Stimulated activated CD4-positive, alpha-beta T cell treated with anti-CD3 and anti-CD28 coated beads, Interleukin-4, amount 100 ng/mL, for 24 hours (primary cell): ENCODE measurements at regions not wholly inside any gene's neighbourhood (a gene's known extent, or its start where the extent isn't known, plus 50 kb on each side); places are given as distances from the start of the nearest gene placed in this dataset.
"Not testable (repeated sequence)": the region's sequence is repeated elsewhere in the genome, so short reads cannot be mapped to it uniquely, and the experiment has no call there.

Experiments
- DNase-seq: peaks from one replicate; pipeline ENCODE4 v3.0.0-alpha.2; 2020

DNA sequence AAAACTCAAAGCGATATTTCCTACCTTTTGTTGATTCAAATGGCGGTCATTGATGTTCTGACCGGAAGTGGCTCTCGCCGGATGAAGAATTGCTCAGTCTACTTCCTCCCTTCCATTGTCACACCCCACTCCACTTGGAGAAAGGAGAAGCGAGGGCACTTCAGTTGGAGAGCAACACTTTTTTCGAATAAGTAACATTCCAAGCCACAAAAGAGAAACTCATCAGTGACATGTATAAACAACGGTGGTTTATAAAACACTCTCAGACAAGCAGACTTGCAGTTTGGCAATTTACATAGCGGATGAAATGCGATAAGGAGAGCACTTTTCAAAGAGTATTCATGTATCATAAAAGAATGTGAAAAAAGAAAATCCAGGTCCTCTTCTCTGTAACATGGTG is 919.1 kb downstream of the MCTP2 start:
- no peak for DNase-seq

DNA sequence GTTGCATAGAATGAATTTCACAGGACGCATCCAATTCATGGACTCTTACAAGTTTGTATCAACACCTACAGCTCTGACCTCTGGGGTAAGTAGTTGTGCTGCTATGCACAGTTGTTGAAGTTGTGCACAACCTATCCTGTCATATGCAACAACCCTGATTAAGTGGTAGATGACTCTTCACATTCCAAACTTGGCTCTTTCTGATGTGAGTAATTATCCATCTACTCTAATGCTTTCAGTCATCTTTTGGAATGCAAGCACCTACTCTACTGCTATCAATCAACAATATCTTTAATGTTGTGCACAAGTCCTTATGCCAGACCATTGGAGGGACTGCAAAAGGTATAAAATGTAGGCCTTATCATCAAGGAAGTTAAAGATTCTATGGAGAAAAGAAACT is 921.4 kb downstream of the MCTP2 start:
- no peak for DNase-seq

- DNase-seq, result not testable (repeated sequence)
Measured at GRCh38 chr15:95153201-95153600, 921.8 kb downstream of the MCTP2 start.

DNA sequence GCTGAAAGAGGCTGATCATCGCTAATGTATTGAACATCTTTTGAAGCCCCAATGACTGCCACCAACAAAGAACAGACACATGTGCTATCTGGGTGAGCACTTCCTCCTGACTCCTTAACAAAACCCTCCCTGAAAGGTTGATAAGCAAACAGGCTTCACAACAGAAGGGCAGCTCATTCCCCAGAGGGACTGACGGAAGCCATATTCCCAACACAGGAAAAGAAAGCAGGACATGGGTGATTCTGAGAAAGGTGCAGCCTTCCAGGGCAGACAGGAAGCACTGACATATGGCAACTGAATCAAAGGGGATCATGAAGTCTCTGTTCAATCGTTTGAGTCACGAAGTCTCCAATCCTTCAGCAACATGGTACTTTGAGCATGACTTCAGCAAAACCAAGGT is 929.0 kb downstream of the MCTP2 start:
- no peak for DNase-seq

- no peak for DNase-seq
Measured at GRCh38 chr15:95162069-95162468, 930.7 kb downstream of the MCTP2 start.

DNA sequence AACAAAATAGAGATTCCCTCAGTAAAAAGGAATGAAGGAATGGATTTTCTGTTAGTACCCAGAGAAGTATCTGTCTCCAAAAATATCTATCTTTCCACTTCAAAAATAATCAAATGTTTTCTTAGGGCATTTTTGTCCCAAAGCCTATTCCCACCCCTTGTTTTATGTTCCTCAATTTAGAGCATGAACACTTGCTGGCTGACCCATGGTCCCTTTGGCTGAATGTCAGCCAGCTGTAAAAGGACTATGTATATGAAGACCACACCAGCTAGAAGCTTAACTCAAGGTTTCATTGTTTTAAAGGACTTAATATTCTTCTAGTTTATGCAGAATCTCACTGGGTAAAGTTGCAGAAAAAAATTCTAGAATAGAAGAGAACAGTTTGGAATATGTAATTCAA is 931.2 kb downstream of the MCTP2 start:
- DNase-seq, result no peak

- no peak for DNase-seq
Measured at GRCh38 chr15:95162967-95163531, 931.7 kb downstream of the MCTP2 start.

- no peak for DNase-seq
Measured at GRCh38 chr15:95168152-95168551, 936.8 kb downstream of the MCTP2 start.

- DNase-seq, result no peak
Measured at GRCh38 chr15:95168951-95169431, 937.6 kb downstream of the MCTP2 start.

DNA sequence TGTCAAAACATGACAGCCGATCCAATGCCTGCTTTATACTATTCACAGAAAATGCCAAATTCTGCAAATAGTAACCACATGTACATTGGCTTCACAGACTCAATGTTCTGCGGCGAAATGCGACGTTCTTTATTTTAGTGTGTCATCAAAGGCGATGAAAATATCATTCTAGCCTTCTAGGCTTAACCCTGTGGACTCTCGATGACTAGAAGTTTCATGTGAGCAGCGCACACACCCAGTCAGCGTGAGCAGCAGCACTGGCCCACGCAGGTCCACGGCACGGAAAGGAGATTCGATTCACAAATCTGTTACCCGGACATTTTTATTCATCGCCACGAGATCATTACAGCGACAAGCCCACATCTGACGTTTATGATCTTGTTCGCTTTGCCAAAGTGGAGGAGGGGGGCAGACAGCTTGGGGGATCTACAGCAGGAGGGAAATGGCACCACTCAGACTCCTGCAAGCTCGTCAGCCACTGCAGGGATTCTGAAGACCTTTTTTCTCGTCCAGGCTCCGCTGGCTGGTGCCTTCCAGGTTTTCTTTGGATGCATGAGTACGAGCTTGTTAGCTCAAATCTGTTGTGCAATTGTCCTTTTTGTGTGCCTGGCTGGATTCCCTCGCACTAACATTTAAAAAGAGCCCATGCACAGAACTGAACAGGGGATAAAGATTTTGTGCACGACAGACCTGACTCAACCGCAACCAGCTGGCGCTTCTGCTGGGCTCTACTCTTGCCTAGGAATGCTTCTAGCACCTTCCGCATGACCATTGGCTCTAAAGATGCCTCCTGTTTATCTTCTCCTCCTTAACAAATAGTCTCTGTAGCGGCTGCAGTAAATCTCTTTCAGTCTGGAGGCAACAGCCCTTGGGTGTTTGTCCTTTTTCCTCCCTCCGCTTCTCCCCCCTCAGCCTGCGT is 938.4 kb downstream of the MCTP2 start:
- no peak for DNase-seq

- no peak for DNase-seq
Measured at GRCh38 chr15:95170561-95171380, 939.4 kb downstream of the MCTP2 start.

DNA sequence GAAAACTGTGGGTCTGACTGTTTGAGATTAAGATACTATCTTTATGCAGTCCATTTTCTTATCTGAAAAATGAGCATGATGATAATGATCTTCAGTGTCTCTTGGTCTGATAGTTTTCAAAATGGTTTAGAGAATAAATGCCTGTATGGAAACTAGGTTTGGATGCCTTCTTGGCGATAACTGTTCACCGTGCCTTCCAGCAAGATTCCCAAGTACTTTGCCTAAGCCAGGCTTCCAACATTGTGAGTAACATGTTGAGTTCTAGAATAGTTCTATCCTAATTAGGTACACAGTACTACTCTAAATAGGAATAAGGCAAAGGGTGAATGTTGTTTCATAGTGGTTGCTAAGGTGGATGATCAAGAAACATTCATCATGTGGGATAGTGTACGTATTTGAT is 940.2 kb downstream of the MCTP2 start:
- DNase-seq, result no peak

DNA sequence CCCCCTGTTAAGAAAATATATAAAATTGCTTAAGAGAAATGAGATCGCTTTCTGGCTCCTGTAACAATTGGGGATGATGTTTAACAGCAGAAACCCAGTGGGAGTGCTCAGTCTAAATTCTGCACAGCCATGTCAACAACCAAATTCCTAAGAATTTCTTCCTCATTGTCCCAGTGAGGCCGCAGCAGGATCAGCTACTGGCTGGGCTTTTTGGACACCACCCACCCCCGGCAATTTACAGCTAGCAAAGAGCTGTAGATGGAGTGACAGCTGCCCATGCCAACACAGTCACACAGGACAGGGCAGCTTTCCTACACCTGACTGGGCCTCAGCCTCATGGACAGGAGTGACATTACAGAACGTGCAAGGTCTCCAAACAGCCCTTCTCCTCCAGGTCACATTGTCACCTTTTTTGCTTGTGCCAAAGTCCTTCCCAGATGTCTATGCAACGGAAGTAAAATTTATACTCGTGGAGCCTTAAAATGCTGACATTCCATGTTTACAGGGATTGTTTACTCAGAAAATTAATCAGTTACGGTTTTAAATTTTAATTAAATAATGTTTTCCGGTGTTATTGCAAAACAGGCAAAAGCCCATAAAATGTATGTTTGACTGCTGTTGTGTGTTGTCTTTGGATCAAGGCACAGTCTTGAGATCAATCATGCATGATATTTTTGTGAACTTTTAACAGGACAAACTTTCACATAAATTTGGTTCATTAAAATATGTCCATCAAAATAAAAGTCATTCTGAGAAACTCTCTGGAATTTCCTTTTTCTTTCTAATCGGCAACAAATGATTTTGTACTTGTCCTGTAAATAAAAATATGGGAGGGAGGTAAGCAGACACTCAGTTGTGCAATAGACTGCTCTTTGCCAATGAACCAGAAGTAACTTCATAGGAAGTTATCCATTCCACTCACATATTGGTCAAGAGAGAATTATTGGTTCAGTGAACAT is 943.2 kb downstream of the MCTP2 start:
- no peak for DNase-seq

DNA sequence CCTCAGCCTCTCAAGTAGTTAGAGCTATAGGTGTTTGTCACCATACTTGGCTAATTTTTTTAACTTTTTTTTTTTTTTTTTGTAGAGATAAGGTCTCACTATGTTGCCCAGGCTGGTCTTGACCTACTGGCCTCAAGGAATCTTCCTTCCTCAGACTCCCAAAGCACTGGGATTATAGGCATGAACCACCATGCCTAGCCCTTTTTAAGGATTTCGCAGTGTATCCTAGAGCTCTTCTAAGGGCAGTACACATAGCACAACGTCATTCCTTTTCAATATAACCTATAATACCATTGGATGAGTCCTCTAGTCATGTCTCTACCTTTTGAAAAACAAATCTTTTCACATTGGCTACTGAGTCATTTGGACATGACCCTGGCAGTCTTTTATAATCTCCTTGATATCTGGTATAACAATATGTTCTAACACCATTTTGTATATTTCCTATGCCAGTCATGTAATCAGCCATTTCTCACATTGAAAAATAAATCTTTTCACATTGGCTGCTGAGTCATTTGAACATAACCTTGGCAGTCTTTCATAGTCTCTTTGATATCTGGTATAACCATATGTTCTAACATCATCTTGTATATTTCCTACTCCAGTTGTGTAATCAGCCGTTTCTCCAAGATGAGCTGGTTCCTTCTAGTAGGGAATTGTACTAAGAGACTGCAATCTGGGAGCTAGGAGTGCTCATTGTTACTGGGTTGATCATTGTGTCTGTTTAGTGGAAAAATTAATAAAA is 944.7 kb downstream of the MCTP2 start:
- DNase-seq, result no peak

DNA sequence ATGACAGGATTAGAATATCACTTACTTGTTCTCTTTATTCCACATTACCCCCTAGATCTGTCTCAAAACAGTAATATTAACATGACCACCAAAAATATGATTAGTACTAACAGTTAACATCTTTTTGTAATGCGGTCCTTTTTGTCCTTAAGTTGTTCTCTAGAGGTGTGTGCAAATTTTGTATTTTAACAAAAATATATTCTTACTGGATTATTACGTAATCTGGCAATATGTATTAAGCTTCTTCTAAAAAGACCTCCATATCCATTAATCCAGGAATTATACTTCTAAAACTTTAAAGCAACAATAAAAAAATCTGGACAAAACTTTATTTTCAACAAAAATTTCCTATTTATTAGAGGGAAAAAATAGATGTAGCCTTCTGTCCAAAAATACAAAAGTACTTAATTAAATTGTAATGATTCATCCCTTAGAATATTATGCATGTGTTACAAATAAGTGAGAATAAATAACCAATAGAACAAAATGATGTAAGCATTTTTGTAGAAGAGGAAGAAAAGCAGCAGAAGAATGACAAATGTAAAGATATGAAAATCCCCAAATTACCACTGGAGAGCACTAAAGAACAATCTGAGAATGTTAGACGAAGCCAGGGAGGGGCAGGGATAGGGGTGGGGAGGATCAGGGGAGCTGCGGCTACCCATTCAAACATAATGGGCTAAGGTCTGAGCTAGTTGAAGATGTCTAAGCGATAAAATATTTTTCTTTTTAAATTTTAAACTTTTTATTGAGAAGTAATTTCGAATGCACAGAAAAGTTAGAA is 945.6 kb downstream of the MCTP2 start:
- DNase-seq, result no peak

- DNase-seq, result no peak
Measured at GRCh38 chr15:95180530-95180929, 949.2 kb downstream of the MCTP2 start.

DNA sequence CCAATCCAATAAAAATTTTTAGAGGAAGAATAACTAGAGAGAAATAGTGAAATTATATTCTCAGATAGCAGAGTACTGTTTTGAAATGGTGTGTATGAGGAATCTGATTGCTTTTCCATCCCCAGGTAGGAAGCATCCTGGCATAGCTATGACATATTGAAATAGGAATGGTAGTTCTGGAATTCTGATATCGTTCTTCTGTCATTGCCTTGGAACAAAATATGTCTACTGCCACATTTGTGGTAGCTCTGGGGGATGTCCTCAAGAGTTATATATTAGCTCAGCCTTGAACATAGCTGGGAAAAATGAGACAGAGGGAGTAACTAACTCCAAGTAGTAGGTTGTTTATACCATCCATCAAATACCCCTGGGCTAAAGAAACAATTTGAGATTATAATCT is 950.7 kb downstream of the MCTP2 start:
- no peak for DNase-seq

DNA sequence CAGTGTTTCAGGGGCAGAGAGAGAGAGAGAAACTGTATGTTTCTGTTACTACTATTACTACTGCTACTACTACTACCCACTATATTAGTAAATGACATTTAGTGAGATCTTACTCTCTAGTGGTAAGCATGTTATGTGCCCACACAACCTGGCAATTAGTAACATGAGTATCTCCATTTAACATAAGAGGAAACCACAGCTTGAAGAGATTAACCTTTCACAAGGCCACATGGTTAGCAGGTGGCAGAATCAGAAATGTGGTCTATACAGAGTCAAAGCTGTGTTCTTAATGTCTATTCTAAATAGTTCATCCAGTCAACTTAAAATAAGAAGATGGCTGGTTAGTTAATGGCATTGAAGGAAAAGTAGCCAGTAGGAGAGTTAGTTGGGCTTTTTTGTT is 961.6 kb downstream of the MCTP2 start:
- no peak for DNase-seq

GRCh38 chr15:95194746-95195145 is 963.4 kb downstream of the MCTP2 start:
- no peak for DNase-seq

GRCh38 chr15:95196176-95196915 is 965.0 kb downstream of the MCTP2 start:
- no peak for DNase-seq
